HepG2 (cell line): ENCODE measurements at regions not wholly inside any gene's neighbourhood (a gene's known extent, or its start where the extent isn't known, plus 50 kb on each side); places are given as distances from the start of the nearest gene placed in this dataset.

ENCODE experiments used
- BHLHE40 ChIP-seq: IDR thresholded peaks from 2 replicates; pipeline ENCODE4 v1.6.1; 2011; ENCODE audit warnings: low read length, improper control_type of control experiment
- BRD4 ChIP-seq: sonication (generic); formaldehyde crosslinking; IDR thresholded peaks from 2 replicates; pipeline ENCODE4 v1.4.0; 2020; ENCODE audit warnings: missing genetic modification reagents
- DZIP1 ChIP-seq: sonication (generic); formaldehyde crosslinking; IDR thresholded peaks from 2 replicates; pipeline ENCODE4 v1.5.0; 2020; ENCODE audit warnings: mild to moderate bottlenecking, missing genetic modification reagents
- EEA1 ChIP-seq: sonication (generic); formaldehyde crosslinking; IDR thresholded peaks from 2 replicates; pipeline ENCODE4 v1.5.1; 2020; ENCODE audit warnings: mild to moderate bottlenecking, missing genetic modification reagents, borderline replicate concordance
- EED ChIP-seq: sonication (generic); formaldehyde crosslinking; IDR thresholded peaks from 2 replicates; pipeline ENCODE4 v1.5.0; 2020; ENCODE audit warnings: mild to moderate bottlenecking, missing genetic modification reagents
- FOSL2 ChIP-seq: sonication (generic); formaldehyde crosslinking; IDR thresholded peaks from 2 replicates; pipeline ENCODE4 v1.4.0; 2020; ENCODE audit warnings: missing genetic modification reagents
- MTA1 ChIP-seq: sonication (generic); formaldehyde crosslinking; IDR thresholded peaks from 2 replicates; pipeline ENCODE4 v1.4.0; 2020; ENCODE audit warnings: missing genetic modification reagents, mild to moderate bottlenecking, borderline replicate concordance
- PAF1 ChIP-seq: IDR thresholded peaks from 2 replicates; pipeline ENCODE4 v1.6.1; 2016; ENCODE audit warnings: missing genetic modification reagents, missing compliant biosample characterization
- TMF1 ChIP-seq: sonication (generic); formaldehyde crosslinking; IDR thresholded peaks from 2 replicates; pipeline ENCODE4 v1.8.1; 2022; ENCODE audit warnings: low read depth, missing genetic modification reagents
- ZMAT3 ChIP-seq: sonication (generic); formaldehyde crosslinking; conservative IDR thresholded peaks from 2 replicates; pipeline ENCODE4 v1.7.0; 2021; ENCODE audit warnings: missing genetic modification reagents
- ZNF282 ChIP-seq: fragments of 450-650 bp; IDR thresholded peaks from 2 replicates; pipeline ENCODE4 v1.6.1; 2018; ENCODE audit not compliant: partially characterized antibody
- ZNF674 ChIP-seq: sonication (generic); formaldehyde crosslinking; IDR thresholded peaks from 2 replicates; pipeline ENCODE4 v1.5.0; 2020; ENCODE audit warnings: low read depth, mild to moderate bottlenecking, missing genetic modification reagents
- ZNF792 ChIP-seq: IDR thresholded peaks from 2 replicates; pipeline ENCODE4 v1.6.1; 2016
- ZSCAN20 ChIP-seq: sonication (generic); formaldehyde crosslinking; IDR thresholded peaks from 2 replicates; pipeline ENCODE4 v1.4.0; 2020; ENCODE audit warnings: missing genetic modification reagents, mild to moderate bottlenecking, borderline replicate concordance
- TF ChIP-seq, protein P1 (sequence below), 2 experiments: IDR thresholded peaks; 2 replicates each; pipeline ENCODE4 v1.6.1; 2011 to 2012; ENCODE audit warnings: low read length in 2 of 2, borderline replicate concordance in 1 of 2, low read depth in 1 of 2, mild to moderate bottlenecking in 1 of 2, moderate library complexity in 1 of 2
- TF ChIP-seq, protein P2 (sequence below): sonication (generic); formaldehyde crosslinking; IDR thresholded peaks from 2 replicates; pipeline ENCODE4 v1.4.0; 2020; ENCODE audit warnings: missing genetic modification reagents
- TF ChIP-seq, protein P3 (sequence below): sonication (generic); formaldehyde crosslinking; IDR thresholded peaks from 2 replicates; pipeline ENCODE4 v1.5.0; 2020; ENCODE audit warnings: missing genetic modification reagents

GRCh38 chr15:100715571-100716455 lies 113.4 kb downstream of the ASB7 start (continued):
- TF ChIP-seq EEA1 = no peak
- TF ChIP-seq, protein P1, sequence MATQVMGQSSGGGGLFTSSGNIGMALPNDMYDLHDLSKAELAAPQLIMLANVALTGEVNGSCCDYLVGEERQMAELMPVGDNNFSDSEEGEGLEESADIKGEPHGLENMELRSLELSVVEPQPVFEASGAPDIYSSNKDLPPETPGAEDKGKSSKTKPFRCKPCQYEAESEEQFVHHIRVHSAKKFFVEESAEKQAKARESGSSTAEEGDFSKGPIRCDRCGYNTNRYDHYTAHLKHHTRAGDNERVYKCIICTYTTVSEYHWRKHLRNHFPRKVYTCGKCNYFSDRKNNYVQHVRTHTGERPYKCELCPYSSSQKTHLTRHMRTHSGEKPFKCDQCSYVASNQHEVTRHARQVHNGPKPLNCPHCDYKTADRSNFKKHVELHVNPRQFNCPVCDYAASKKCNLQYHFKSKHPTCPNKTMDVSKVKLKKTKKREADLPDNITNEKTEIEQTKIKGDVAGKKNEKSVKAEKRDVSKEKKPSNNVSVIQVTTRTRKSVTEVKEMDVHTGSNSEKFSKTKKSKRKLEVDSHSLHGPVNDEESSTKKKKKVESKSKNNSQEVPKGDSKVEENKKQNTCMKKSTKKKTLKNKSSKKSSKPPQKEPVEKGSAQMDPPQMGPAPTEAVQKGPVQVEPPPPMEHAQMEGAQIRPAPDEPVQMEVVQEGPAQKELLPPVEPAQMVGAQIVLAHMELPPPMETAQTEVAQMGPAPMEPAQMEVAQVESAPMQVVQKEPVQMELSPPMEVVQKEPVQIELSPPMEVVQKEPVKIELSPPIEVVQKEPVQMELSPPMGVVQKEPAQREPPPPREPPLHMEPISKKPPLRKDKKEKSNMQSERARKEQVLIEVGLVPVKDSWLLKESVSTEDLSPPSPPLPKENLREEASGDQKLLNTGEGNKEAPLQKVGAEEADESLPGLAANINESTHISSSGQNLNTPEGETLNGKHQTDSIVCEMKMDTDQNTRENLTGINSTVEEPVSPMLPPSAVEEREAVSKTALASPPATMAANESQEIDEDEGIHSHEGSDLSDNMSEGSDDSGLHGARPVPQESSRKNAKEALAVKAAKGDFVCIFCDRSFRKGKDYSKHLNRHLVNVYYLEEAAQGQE (IDR thresholded peaks at IDR 0.05; ENCODE audit: borderline replicate concordance in 1 of 2, low read depth in 1 of 2, low read length in 2 of 2) = peak in 1 of 2 experiments; percentile 75; a peak in 1 of 4 replicates
- TF ChIP-seq PAF1 (CRISPR knock-in tag) = no peak
- peak; percentile 89 for TF ChIP-seq FOSL2
- peak; percentile 59; the same call in 1 of the 2 replicates for TF ChIP-seq TMF1 (CRISPR knock-in tag)
- TF ChIP-seq DZIP1 (CRISPR knock-in tag) = no peak
- no peak for TF ChIP-seq BRD4
- TF ChIP-seq ZNF674 = no peak
- peak; percentile 21; the same call in 1 of the 2 replicates for TF ChIP-seq MTA1 (CRISPR knock-in tag)
- TF ChIP-seq ZNF792 = peak; percentile 67; the same call in 1 of the 2 replicates
- TF ChIP-seq EED (CRISPR knock-in tag) = 0 out of 2 replicates have a peak, but pooled peaks have one; percentile 49
- TF ChIP-seq, protein P2, sequence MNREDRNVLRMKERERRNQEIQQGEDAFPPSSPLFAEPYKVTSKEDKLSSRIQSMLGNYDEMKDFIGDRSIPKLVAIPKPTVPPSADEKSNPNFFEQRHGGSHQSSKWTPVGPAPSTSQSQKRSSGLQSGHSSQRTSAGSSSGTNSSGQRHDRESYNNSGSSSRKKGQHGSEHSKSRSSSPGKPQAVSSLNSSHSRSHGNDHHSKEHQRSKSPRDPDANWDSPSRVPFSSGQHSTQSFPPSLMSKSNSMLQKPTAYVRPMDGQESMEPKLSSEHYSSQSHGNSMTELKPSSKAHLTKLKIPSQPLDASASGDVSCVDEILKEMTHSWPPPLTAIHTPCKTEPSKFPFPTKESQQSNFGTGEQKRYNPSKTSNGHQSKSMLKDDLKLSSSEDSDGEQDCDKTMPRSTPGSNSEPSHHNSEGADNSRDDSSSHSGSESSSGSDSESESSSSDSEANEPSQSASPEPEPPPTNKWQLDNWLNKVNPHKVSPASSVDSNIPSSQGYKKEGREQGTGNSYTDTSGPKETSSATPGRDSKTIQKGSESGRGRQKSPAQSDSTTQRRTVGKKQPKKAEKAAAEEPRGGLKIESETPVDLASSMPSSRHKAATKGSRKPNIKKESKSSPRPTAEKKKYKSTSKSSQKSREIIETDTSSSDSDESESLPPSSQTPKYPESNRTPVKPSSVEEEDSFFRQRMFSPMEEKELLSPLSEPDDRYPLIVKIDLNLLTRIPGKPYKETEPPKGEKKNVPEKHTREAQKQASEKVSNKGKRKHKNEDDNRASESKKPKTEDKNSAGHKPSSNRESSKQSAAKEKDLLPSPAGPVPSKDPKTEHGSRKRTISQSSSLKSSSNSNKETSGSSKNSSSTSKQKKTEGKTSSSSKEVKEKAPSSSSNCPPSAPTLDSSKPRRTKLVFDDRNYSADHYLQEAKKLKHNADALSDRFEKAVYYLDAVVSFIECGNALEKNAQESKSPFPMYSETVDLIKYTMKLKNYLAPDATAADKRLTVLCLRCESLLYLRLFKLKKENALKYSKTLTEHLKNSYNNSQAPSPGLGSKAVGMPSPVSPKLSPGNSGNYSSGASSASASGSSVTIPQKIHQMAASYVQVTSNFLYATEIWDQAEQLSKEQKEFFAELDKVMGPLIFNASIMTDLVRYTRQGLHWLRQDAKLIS = no peak
- TF ChIP-seq, protein P3, sequence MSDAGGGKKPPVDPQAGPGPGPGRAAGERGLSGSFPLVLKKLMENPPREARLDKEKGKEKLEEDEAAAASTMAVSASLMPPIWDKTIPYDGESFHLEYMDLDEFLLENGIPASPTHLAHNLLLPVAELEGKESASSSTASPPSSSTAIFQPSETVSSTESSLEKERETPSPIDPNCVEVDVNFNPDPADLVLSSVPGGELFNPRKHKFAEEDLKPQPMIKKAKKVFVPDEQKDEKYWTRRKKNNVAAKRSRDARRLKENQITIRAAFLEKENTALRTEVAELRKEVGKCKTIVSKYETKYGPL (CRISPR knock-in tag) = no peak
- no peak for TF ChIP-seq ZNF282
- TF ChIP-seq ZMAT3 (CRISPR knock-in tag) = no peak
- TF ChIP-seq ZSCAN20 (CRISPR knock-in tag) = no peak
- TF ChIP-seq BHLHE40 = no peak; the same call in 1 of the 2 replicates
